Ishikawa (cell line): ENCODE measurements at regions not wholly inside any gene's neighbourhood (a gene's known extent, or its start where the extent isn't known, plus 50 kb on each side); places are given as distances from the start of the nearest gene placed in this dataset.

ENCODE experiments used
- FOXM1 ChIP-seq: IDR thresholded peaks from 2 replicates; pipeline ENCODE4 v1.6.1; 2012; ENCODE audit warnings: low read depth, borderline replicate concordance
- REST ChIP-seq: IDR thresholded peaks from 2 replicates; pipeline ENCODE4 v1.6.1; 2012; ENCODE audit warnings: low read depth, mild to moderate bottlenecking
- TAF1 ChIP-seq: IDR thresholded peaks from 2 replicates; pipeline ENCODE4 v1.6.1; 2012; ENCODE audit warnings: low read depth, mild to moderate bottlenecking

- TF ChIP-seq REST = no peak
- TF ChIP-seq TAF1 = no peak
- TF ChIP-seq FOXM1 = no peak
These were observed 222.8 kb downstream of the SOX11 start for GRCh38 chr2:5914811-5915611.
